GM18519 (cell line): ENCODE measurements at regions not wholly inside any gene's neighbourhood (a gene's known extent, or its start where the extent isn't known, plus 50 kb on each side); places are given as distances from the start of the nearest gene placed in this dataset.
"Not testable (repeated sequence)": the region's sequence is repeated elsewhere in the genome, so short reads cannot be mapped to it uniquely, and the experiment has no call there.

ENCODE experiments used
- ATAC-seq: cut with Tn5 transposase; IDR thresholded peaks from one replicate; pipeline ENCODE4 v1.9.1; 2021; ENCODE audit warnings: mild to moderate bottlenecking, moderate library complexity; ENCODE audit not compliant: unreplicated experiment, low FRiP score

- no peak for ATAC-seq
Measured at GRCh38 chr5:108606185-108606584, 141.5 kb upstream of the FER start.

GRCh38 chr5:108602830-108603229 lies 144.9 kb upstream of the FER start:
- no peak for ATAC-seq

GRCh38 chr5:108590799-108591198 lies 156.9 kb upstream of the FER start:
- no peak for ATAC-seq

- ATAC-seq, result no peak
Measured at GRCh38 chr5:108588323-108588722, 159.4 kb upstream of the FER start.

GRCh38 chr5:108587821-108588220 lies 159.9 kb upstream of the FER start:
- no peak for ATAC-seq

GRCh38 chr5:108581026-108581425 lies 166.7 kb upstream of the FER start:
- no peak for ATAC-seq

GRCh38 chr5:108579236-108579635 lies 168.5 kb upstream of the FER start:
- ATAC-seq, result no peak

- ATAC-seq, result no peak
Measured at GRCh38 chr5:108578791-108579190, 168.9 kb upstream of the FER start.

- no peak for ATAC-seq
Measured at GRCh38 chr5:108567429-108567828, 180.3 kb upstream of the FER start.

- ATAC-seq, result no peak
Measured at GRCh38 chr5:108564441-108564840, 182.5 kb upstream of the FBXL17 start.

GRCh38 chr5:108562205-108562454 lies 180.2 kb upstream of the FBXL17 start:
- ATAC-seq, result no peak

- no peak for ATAC-seq
Measured at GRCh38 chr5:108561416-108562204, 179.7 kb upstream of the FBXL17 start.

GRCh38 chr5:108560581-108560980 lies 178.7 kb upstream of the FBXL17 start:
- no peak for ATAC-seq

- no peak for ATAC-seq
Measured at GRCh38 chr5:108560166-108560565, 178.3 kb upstream of the FBXL17 start.

- not testable (repeated sequence) for ATAC-seq
Measured at GRCh38 chr5:108558840-108559239, 176.9 kb upstream of the FBXL17 start.

- ATAC-seq, result not testable (repeated sequence)
Measured at GRCh38 chr5:108558142-108558541, 176.2 kb upstream of the FBXL17 start.

GRCh38 chr5:108557686-108558085 lies 175.8 kb upstream of the FBXL17 start:
- ATAC-seq, result no peak

- ATAC-seq, result no peak
Measured at GRCh38 chr5:108556441-108557145, 174.7 kb upstream of the FBXL17 start.

GRCh38 chr5:108548684-108549596 lies 167.0 kb upstream of the FBXL17 start:
- ATAC-seq, result no peak

GRCh38 chr5:108546939-108547338 lies 165.0 kb upstream of the FBXL17 start:
- no peak for ATAC-seq

GRCh38 chr5:108545301-108545700 lies 163.4 kb upstream of the FBXL17 start:
- ATAC-seq, result no peak
